Fibroblast of villous mesenchyme (primary cell): ENCODE measurements at regions not wholly inside any gene's neighbourhood (a gene's known extent, or its start where the extent isn't known, plus 50 kb on each side); places are given as distances from the start of the nearest gene placed in this dataset.

Experiments
- DNase-seq: peaks from one replicate; pipeline ENCODE4 v3.0.0-alpha.2; 2010; ENCODE audit warnings: low read depth
- H3K4me3 ChIP-seq: 2 replicates; pipeline ENCODE4 v1.5.1; 2011; ENCODE audit warnings: low read depth, mild to moderate bottlenecking, low read length
- TF ChIP-seq, protein P1 (sequence below): IDR thresholded peaks from 2 replicates; pipeline ENCODE4 v1.5.1; 2012; ENCODE audit warnings: low read depth, mild to moderate bottlenecking, low read length; ENCODE audit not compliant: insufficient read depth

- DNase-seq, result no peak
- no peak overlapping the region for H3K4me3 ChIP-seq
- TF ChIP-seq, protein P1, sequence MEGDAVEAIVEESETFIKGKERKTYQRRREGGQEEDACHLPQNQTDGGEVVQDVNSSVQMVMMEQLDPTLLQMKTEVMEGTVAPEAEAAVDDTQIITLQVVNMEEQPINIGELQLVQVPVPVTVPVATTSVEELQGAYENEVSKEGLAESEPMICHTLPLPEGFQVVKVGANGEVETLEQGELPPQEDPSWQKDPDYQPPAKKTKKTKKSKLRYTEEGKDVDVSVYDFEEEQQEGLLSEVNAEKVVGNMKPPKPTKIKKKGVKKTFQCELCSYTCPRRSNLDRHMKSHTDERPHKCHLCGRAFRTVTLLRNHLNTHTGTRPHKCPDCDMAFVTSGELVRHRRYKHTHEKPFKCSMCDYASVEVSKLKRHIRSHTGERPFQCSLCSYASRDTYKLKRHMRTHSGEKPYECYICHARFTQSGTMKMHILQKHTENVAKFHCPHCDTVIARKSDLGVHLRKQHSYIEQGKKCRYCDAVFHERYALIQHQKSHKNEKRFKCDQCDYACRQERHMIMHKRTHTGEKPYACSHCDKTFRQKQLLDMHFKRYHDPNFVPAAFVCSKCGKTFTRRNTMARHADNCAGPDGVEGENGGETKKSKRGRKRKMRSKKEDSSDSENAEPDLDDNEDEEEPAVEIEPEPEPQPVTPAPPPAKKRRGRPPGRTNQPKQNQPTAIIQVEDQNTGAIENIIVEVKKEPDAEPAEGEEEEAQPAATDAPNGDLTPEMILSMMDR, result no peak
Observed at GRCh38 chr6:19972221-19972620, 135.1 kb downstream of the ID4 start.

DNA sequence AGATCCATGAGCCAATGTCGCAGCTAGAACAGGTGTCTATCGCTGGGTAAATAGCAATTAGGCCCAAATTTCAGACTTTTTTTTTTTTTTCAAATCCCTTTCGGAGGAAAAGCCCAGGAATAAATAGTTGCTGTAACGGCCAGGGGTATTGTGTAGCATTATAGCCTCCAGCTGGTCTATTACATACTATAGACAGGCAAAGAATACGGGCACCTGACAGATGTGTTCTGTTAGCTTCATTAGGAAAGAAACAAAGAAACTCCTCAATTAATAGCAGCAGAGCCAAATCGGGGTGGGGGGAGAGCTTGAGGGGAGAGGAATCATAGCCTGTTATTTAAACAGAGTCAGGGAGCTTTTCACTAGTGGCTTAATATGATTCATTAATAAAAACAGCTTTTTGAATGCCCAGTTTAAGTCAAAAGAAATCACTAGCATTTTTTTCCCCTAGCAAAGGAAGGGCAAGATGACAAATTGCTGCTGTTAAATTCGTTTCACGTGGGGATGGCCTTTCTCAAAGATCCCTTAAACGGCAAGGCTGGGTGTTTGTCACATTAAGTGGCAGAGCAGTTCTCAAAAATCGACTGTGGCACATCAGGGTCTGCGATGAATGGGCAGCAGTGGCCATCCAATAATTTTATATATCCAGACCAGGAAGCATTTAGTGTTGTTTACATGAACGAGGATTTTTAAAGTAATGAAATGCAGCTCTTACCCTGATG, 139.4 kb downstream of the ID4 start:
- TF ChIP-seq, protein P1, result no peak
- H3K4me3 ChIP-seq, result no peak overlapping the region
- no peak for DNase-seq

GRCh38 chr6:19979059-19979458, 141.9 kb downstream of the ID4 start:
- no peak overlapping the region for H3K4me3 ChIP-seq
- no peak for DNase-seq
- TF ChIP-seq, protein P1, result no peak

- TF ChIP-seq, protein P1, result no peak
- no peak overlapping the region for H3K4me3 ChIP-seq
- DNase-seq, result no peak
Observed at GRCh38 chr6:19979986-19980385, 142.8 kb downstream of the ID4 start.

DNA sequence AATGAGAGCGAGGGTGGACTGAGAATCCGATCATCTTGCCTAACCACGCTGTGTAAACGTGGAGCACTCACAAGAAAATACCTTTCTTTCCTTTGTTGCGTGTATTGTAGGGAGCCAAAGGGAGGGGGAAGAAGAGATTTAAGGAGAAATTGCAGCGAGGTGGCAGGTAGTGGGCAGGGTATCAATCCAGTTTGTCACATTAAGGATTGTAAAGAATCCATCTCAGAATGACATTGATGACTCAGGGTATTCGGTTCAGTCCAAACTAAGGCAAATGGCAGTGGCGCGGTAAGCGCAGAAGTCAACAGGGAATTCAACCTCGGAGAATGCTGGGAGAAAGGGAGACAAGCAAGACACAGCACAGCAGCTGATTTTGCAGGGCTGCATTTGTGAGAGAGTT, 146.2 kb downstream of the ID4 start:
- no peak for DNase-seq
- TF ChIP-seq, protein P1, result no peak
- no peak overlapping the region for H3K4me3 ChIP-seq

GRCh38 chr6:19986691-19987438, 149.7 kb downstream of the ID4 start:
- no peak overlapping the region for H3K4me3 ChIP-seq
- TF ChIP-seq, protein P1, result no peak
- DNase-seq, result no peak
